Adipocyte (in vitro differentiated cells): ENCODE measurements at regions not wholly inside any gene's neighbourhood (a gene's known extent, or its start where the extent isn't known, plus 50 kb on each side); places are given as distances from the start of the nearest gene placed in this dataset.

Source experiments
- DNase-seq: peaks from one replicate; pipeline ENCODE4 v3.0.0-alpha.2; 2015; ENCODE audit warnings: low read depth
- H3K27me3 ChIP-seq: replicated peaks from 2 replicates; pipeline ENCODE4 v1.7.0; 2013; ENCODE audit warnings: mild to moderate bottlenecking, low read length, moderate library complexity; ENCODE audit not compliant: control insufficient read depth, insufficient read depth
- H3K36me3 ChIP-seq: 2 replicates; pipeline ENCODE4 v1.7.0; 2013; ENCODE audit warnings: low read length, mild to moderate bottlenecking, moderate library complexity; ENCODE audit not compliant: control insufficient read depth, insufficient read depth, severe bottlenecking
- H3K4me1 ChIP-seq: 2 replicates; pipeline ENCODE4 v1.7.0; 2013; ENCODE audit warnings: mild to moderate bottlenecking, low read length, moderate library complexity; ENCODE audit not compliant: control insufficient read depth, insufficient read depth
- H3K4me3 ChIP-seq: 2 replicates; pipeline ENCODE4 v1.7.0; 2013; ENCODE audit warnings: mild to moderate bottlenecking, low read length, moderate library complexity
- H3K9ac ChIP-seq: 2 replicates; pipeline ENCODE4 v1.7.0; 2013; ENCODE audit warnings: mild to moderate bottlenecking, low read length, moderate library complexity
- H3K9me3 ChIP-seq: 2 replicates; pipeline ENCODE4 v1.7.0; 2013; ENCODE audit warnings: mild to moderate bottlenecking, low read length, moderate library complexity; ENCODE audit not compliant: control insufficient read depth

DNA sequence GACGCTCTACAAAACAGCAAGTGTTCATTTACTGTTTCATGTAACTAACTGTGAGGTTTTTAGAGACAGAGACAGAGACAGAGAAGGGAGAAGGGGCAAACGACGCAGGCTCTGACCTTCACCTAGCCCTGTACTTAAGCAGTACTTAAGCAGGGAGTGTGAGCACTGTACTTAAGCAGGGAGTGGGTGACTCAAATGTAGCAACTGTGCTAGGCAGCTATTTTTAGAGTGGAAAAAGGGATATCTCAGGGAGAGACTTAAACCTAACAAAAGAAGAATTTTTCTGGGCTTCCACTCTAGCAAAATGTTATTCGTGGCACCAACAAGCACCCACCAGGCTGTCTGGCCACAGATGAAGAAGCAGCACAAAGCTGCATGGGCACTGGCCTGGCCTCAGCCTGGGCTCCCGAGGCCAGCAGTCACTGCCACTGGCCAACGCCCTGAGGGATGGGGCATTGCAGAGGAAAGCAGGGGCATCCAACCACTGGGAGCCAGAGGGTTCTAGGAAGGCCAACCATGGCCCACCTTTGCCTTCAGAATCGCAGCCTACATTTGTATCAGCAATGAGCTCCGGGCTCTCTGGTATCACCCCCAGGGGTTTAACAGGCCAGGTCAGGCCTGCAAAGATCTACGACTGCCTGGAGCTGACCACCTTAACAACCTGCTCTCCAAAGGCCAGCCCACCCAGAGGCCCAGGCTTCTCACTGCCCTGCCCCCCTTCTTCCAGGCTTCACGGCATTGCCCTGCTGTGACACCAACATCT lies 154.3 kb downstream of the TTC32 start:
- Histone ChIP-seq H3K36me3 (no peaks in the 10 kb centered on the region), H3K4me1 (peaks cover 7% of the 10 kb centered on the region), H3K9me3 (no peaks in the 10 kb centered on the region), H3K4me3 (no peak overlapping the region), H3K27me3 (peaks cover 11% of the 10 kb centered on the region), H3K9ac (no peak overlapping the region)
- DNase-seq: peak; percentile 51

DNA sequence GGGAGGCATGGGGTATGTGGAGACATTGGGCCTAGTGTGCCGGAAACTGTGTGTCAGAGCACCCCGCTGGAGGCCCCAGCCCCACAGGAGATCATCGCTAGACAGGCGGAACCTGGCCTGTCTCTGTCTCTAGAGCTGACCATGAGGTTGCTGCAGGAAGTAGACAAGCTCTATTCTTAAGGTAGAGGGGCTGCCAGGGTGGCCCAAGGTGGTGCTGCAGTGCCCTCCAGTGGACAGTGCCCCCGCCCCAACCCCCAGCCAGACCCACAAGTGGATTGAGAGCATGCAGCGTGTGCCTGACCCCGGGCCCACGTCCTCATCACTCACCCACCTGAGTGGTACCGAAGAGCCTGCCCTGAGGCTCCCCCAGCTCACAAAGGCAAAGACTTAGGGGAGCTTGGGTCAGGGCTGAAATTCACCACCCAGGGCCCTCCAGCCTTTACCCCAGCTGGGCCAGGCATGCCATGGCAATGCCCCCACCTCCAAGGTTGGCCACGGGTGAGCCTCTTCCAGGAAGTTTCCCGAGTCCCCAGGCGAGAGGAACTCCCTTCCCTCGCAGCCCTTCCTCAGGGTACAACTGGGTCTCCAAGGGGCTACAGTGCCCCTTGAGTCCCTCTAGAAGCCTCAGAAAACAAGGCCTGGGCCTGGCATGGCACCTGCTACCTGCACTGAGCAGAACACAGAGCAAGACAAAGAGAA lies 155.0 kb downstream of the TTC32 start:
- DNase-seq: peak; percentile 19
- H3K4me3 ChIP-seq: no peak overlapping the region
- no peaks in the 10 kb centered on the region for H3K36me3 ChIP-seq
- no peak overlapping the region for H3K9ac ChIP-seq
- H3K9me3 ChIP-seq: no peaks in the 10 kb centered on the region
- H3K4me1 ChIP-seq: peaks cover 7% of the 10 kb centered on the region
- H3K27me3 ChIP-seq: peaks cover 11% of the 10 kb centered on the region

DNA sequence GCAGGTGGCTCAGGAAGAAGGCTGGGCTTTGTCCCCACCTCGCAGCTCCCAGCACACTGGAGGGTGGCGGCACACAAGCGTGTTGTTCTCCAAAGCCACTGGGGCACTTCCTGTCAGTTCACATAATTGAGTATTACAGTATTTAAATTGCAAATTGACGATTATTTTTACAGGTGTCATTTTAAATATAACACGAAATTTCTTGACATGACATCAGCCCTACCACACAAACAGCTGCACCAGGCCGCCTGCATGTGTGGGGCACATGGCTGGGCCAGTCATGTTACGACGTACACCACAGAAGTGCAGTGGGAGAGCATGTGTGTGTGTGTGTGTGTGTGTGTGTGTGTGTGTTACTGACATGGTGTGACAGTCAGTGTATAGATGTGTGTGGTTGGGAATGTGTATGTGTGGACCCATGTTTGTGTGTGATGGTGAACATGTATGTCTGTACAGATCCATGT lies 155.6 kb downstream of the TTC32 start:
- no peaks in the 10 kb centered on the region for H3K36me3 ChIP-seq
- peaks cover 9% of the 10 kb centered on the region for H3K27me3 ChIP-seq
- H3K9me3 ChIP-seq: no peaks in the 10 kb centered on the region
- peaks cover 7% of the 10 kb centered on the region for H3K4me1 ChIP-seq
- no peak overlapping the region for H3K4me3 ChIP-seq
- H3K9ac ChIP-seq: no peak overlapping the region
- no peak for DNase-seq

DNA sequence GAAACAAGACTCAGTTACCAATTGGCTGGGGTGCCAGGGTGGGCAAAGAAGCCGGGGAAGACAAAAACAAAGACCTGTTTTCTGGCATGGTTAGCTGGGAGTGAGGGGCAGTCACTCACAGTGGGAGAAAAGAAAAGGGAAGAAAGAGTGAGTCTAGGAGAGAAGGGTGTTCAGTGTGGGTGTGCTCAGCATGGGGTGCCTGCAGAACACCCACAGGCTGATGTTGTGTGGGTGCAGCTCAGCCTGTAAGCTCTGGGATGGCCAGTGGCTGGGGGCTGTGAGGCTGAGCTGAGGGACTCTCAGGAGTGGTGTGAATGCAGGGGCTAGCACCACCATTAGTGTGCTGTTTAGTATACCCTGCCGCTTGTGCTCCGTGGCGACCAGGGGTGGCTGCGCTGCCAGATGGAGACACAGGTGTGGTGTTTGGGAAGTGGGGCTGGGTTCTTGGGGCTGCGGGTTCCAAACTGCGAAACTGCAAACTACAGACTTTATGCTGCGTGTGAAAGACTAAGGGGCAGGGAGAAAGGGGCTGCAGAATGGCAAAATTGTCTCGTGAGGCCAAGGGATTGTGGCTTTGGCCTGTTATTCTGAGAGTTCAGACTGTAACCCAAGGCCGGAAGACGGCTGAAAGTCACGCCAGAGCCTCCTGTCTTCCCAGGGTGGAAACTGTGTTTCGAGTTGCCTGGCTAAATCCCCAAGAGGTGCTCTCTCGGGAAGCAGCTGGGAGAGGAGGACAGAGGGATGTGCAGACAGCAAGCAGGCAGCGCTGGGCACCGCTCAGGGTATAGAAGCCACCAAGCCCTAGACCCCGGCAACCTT lies 156.3 kb downstream of the TTC32 start:
- Histone ChIP-seq H3K9me3 (no peaks in the 10 kb centered on the region), H3K9ac (no peak overlapping the region), H3K36me3 (no peaks in the 10 kb centered on the region), H3K4me3 (no peak overlapping the region), H3K4me1 (peaks cover 7% of the 10 kb centered on the region), H3K27me3 (peaks cover 3% of the 10 kb centered on the region)
- DNase-seq: no peak

DNA sequence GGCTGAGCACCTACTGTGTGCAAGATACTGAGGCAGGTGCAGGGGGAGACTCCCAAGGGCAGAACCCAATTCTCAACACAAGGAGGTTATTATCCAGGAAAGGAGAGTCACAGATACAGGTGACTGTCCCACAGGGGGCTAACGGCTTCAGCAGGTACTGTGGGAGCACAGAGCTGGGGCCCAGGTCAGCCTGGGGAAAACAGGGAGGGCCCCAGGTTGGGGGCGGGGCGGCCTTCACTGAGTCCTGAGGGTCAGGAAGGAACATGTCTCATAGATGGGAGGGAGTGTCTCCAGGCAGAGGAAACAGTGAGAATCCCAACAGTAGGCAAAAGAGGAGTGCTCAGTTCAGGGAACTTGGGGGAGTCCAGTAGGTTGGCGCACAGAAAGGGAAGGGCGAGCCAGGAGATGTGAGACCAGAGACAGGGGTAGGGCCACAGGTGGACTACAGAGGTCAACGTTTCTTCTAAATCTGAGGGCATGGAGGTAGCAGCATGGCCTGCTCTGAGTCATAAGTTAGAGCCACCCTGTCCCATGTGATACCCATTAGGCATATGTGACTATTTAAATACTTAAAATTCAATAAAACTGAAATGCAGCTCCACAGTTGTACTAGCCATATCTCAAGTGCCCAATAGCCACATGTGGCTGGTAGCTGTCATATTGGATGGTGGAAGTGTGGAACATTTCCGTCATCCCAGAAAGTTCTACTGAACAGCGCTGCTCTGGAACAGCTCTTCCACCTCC lies 157.2 kb downstream of the TTC32 start:
- H3K4me3 ChIP-seq: no peak overlapping the region
- no peaks in the 10 kb centered on the region for H3K27me3 ChIP-seq
- no peaks in the 10 kb centered on the region for H3K36me3 ChIP-seq
- no peak for DNase-seq
- H3K9ac ChIP-seq: no peak overlapping the region
- no peaks in the 10 kb centered on the region for H3K9me3 ChIP-seq
- peaks cover 10% of the 10 kb centered on the region for H3K4me1 ChIP-seq

DNA sequence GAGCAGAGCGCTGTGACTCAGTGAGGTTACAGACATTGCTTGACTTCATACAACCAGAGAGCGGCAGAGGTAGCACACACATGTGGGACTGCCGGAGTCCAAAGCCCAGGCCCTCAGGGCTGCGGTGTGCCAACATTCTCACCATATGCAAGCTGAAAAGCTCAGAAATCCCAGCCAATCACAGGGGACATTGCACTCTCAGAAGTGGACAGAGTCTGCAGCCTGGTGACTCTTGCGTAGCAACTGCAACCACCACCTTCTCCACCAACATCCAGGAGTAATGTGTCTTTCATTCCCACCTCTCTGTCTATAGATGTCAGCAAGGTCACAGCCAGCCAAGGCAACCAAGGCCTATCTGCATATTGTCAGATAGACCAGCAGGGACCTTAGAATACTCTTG lies 158.1 kb downstream of the TTC32 start:
- H3K36me3 ChIP-seq: no peaks in the 10 kb centered on the region
- no peak overlapping the region for H3K9ac ChIP-seq
- H3K27me3 ChIP-seq: no peaks in the 10 kb centered on the region
- no peaks in the 10 kb centered on the region for H3K9me3 ChIP-seq
- peaks cover 19% of the 10 kb centered on the region for H3K4me1 ChIP-seq
- DNase-seq: no peak
- no peak overlapping the region for H3K4me3 ChIP-seq

DNA sequence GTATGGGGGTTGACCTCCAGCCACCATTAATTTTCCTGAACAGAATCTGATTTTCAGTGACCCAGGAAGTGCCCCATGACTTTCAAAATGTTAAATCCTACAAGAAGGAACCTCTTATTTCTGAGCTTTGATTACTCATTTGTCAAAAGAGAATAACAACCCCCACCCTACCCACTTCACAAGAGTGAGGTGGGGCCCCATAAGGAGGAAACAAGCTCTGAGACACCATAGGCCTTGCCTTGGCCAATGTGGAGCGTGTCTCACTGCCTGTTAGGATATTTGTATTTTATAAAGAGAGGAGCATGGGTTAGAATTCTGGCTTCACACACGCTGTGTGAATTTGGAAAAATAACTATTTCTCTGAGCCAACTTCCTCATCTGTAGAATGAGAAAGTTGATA lies 158.9 kb downstream of the TTC32 start:
- Histone ChIP-seq H3K4me3 (no peak overlapping the region), H3K9ac (no peak overlapping the region), H3K9me3 (no peaks in the 10 kb centered on the region), H3K27me3 (no peaks in the 10 kb centered on the region), H3K36me3 (no peaks in the 10 kb centered on the region), H3K4me1 (peaks cover 27% of the 10 kb centered on the region)
- no peak for DNase-seq

DNA sequence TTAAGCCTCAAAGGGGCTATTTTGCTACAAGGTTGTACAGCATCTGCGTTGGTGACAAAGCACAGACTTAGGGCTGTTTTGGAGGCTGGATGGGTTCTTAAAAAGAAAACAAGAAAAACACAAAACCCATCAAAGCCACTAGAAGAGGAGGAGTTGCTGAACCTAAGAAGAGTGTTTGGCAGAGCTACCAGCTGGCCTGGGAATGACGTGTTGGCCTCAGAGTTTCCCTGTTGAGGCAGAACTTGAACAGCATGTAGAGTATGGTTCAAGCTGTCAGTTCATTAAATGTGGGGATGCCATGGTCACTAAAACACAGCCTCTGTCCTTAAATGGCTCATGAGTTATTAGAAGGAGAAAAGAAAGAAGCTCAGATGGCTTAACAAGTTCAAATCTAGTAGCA lies 162.5 kb downstream of the TTC32 start:
- Histone ChIP-seq H3K36me3 (no peaks in the 10 kb centered on the region), H3K9ac (no peak overlapping the region), H3K9me3 (no peaks in the 10 kb centered on the region), H3K4me1 (peaks cover 38% of the 10 kb centered on the region), H3K27me3 (no peaks in the 10 kb centered on the region), H3K4me3 (no peak overlapping the region)
- no peak for DNase-seq

DNA sequence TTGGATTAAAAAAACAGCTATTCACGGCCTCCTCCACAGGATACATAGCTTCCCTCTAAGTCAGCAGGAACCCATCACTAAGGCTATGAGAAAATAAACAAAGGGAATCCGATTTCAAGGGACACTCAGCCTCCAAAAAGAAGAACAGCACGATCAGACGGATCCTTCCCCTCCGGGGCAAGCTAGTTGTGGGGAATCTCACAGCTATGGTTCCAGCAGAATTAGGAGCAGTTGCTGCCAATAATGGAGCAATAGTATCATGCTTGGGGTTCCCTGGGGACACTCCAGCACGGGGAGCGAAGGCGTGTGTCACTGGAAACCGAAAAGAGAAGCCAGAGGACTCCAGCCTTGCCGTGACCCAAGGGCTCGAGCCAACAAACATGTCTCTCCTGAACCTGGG lies 163.1 kb downstream of the TTC32 start:
- Histone ChIP-seq H3K4me3 (no peak overlapping the region), H3K9me3 (no peaks in the 10 kb centered on the region), H3K4me1 (peaks cover 44% of the 10 kb centered on the region), H3K27me3 (no peaks in the 10 kb centered on the region), H3K9ac (peak overlapping the region; percentile 42), H3K36me3 (no peaks in the 10 kb centered on the region)
- peak; percentile 61 for DNase-seq

DNA sequence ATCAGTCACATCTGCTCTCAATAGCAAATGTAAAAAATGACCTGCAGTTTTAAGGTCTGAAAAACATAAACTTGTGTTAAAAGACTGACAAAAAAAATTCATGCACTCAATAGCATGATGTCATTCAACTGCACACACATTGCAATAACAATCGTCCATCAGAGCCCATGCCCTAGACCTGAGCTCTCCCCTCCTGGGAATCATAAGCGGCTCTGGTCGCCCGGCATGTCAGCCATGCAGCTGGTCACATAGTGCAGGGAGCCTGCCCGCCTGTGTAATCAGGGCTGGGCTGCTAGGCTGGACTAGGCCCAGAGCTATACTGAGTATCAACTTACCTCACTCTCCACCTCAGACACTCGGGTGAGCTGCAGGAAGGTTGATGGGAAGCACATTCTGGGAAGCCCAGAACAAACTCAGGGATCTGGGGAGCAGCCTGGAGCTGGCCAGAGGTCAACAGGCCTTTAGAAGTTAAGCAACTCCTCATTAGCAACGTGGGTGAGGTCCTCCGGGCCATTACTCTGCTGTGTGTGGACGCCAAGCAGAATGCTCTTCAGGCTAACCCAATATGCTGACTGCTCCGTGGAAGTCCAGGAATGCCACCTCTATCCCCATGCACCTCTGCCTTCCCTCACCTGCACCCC lies 165.5 kb downstream of the TTC32 start:
- no peaks in the 10 kb centered on the region for H3K27me3 ChIP-seq
- no peaks in the 10 kb centered on the region for H3K9me3 ChIP-seq
- H3K9ac ChIP-seq: no peak overlapping the region
- no peaks in the 10 kb centered on the region for H3K36me3 ChIP-seq
- DNase-seq: no peak
- peaks cover 47% of the 10 kb centered on the region for H3K4me1 ChIP-seq
- H3K4me3 ChIP-seq: no peak overlapping the region
